DOHH2 (cell line): ENCODE measurements at regions not wholly inside any gene's neighbourhood (a gene's known extent, or its start where the extent isn't known, plus 50 kb on each side); places are given as distances from the start of the nearest gene placed in this dataset.

Source experiments
- H3F3A ChIP-seq: fragments of 200-600 bp; sonication (generic), shearing (Covaris generic); 2 replicates; pipeline ENCODE4 v1.6.0; 2016; ENCODE audit warnings: antibody characterized with exemption, mild to moderate bottlenecking; ENCODE audit not compliant: control insufficient read depth, insufficient read depth
- H3K27ac ChIP-seq: fragments of 200-600 bp; sonication (generic); 2 replicates; pipeline ENCODE4 v1.5.1; 2014; ENCODE audit warnings: low read depth, mild to moderate bottlenecking, low read length, moderate library complexity
- H3K27me3 ChIP-seq: fragments of 200-600 bp; sonication (generic); 2 replicates; pipeline ENCODE4 v1.6.1; 2014; ENCODE audit warnings: mild to moderate bottlenecking, low read length, mixed read lengths; ENCODE audit not compliant: control insufficient read depth
- H3K36me3 ChIP-seq: fragments of 200-600 bp; sonication (generic); 2 replicates; pipeline ENCODE4 v1.6.1; 2014; ENCODE audit warnings: mild to moderate bottlenecking, low read length, moderate library complexity, mixed read lengths; ENCODE audit not compliant: control insufficient read depth
- H3K4me1 ChIP-seq: fragments of 200-600 bp; sonication (generic); 2 replicates; pipeline ENCODE4 v1.6.1; 2014; ENCODE audit warnings: mild to moderate bottlenecking, low read length, mixed read lengths; ENCODE audit not compliant: control insufficient read depth
- H3K4me2 ChIP-seq: fragments of 200-600 bp; sonication (generic); 2 replicates; pipeline ENCODE4 v1.6.0; 2014; ENCODE audit warnings: mild to moderate bottlenecking, low read length, moderate library complexity
- H3K4me3 ChIP-seq: fragments of 200-600 bp; sonication (generic); 2 replicates; pipeline ENCODE4 v1.5.1; 2014; ENCODE audit warnings: mild to moderate bottlenecking, low read length, mixed read lengths
- H3K79me2 ChIP-seq: fragments of 200-600 bp; sonication (generic); 2 replicates; pipeline ENCODE4 v1.6.1; 2014; ENCODE audit warnings: mild to moderate bottlenecking, low read length, mixed read lengths; ENCODE audit not compliant: control insufficient read depth
- H3K9me2 ChIP-seq: fragments of 200-600 bp; sonication (generic); replicated peaks from 2 replicates; pipeline ENCODE4 v1.6.1; 2014; ENCODE audit warnings: mild to moderate bottlenecking, low read length, mixed read lengths; ENCODE audit not compliant: control insufficient read depth
- H3K9me3 ChIP-seq: fragments of 200-600 bp; sonication (generic); 2 replicates; pipeline ENCODE4 v1.6.1; 2014; ENCODE audit warnings: antibody characterized with exemption, low read length, mixed read lengths; ENCODE audit not compliant: control insufficient read depth, insufficient read depth
- H4K20me1 ChIP-seq: fragments of 200-600 bp; sonication (generic); 2 replicates; pipeline ENCODE4 v1.6.0; 2014; ENCODE audit warnings: low read depth, mild to moderate bottlenecking, antibody characterized with exemption, low read length, moderate library complexity; ENCODE audit not compliant: control insufficient read depth, insufficient read depth
- EZH2phosphoT487 ChIP-seq: fragments of 200-600 bp; sonication (generic); IDR thresholded peaks from 2 replicates; pipeline ENCODE4 v1.6.1; 2017; ENCODE audit warnings: borderline replicate concordance, mild to moderate bottlenecking, antibody characterized with exemption, low read length, moderate library complexity, mixed read lengths
- TF ChIP-seq, protein P1 (sequence below): fragments of 200-600 bp; sonication (generic); IDR thresholded peaks from one replicate; pipeline ENCODE4 v1.5.1; 2014; ENCODE audit warnings: antibody characterized with exemption, mild to moderate bottlenecking, low read depth, low read length; ENCODE audit not compliant: poor library complexity, severe bottlenecking

DNA sequence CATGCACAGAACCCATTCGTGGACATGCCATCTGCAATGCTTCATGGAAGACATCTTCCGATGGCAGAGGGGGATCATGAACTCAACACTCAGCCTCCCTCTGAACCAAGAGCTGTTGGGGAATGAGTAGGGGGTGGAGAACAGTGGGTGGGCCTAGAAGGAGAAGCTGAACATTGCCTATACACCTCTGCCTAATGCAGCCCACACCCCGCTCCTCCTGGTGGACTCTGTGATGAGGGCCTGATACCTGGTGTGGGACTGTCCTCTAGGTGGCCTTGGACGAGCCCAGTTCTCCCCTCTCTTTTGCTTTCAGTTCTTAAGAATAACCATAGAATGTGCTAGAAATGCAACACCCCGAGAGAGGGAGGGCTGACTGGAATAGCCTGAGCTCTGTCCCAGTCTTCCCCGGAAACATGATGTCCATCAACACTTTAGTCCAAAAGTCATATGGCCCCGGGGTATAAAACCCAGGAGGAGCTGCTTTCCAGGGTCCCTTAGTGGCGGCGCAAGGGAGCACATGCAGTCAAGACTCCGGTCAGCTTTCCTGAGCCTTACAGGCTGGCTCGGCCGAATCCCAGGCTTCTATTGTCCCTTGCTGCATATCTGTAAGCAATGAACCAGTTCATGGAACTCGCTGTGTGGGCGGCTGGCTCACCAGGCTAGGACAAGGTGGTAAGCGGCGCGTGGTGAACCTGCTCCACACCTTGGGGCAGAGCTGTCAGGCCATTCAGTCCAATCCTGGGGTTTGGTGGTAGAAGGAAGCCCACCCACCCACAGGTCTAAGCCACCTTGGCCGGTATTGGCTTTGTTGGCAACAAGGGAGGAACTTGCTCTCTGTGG lies 216.9 kb downstream of the CTTN start:
- no peak overlapping the region for H3K27ac ChIP-seq
- no peak overlapping the region for H3K4me2 ChIP-seq
- no peak for TF ChIP-seq EZH2phosphoT487
- TF ChIP-seq, protein P1, sequence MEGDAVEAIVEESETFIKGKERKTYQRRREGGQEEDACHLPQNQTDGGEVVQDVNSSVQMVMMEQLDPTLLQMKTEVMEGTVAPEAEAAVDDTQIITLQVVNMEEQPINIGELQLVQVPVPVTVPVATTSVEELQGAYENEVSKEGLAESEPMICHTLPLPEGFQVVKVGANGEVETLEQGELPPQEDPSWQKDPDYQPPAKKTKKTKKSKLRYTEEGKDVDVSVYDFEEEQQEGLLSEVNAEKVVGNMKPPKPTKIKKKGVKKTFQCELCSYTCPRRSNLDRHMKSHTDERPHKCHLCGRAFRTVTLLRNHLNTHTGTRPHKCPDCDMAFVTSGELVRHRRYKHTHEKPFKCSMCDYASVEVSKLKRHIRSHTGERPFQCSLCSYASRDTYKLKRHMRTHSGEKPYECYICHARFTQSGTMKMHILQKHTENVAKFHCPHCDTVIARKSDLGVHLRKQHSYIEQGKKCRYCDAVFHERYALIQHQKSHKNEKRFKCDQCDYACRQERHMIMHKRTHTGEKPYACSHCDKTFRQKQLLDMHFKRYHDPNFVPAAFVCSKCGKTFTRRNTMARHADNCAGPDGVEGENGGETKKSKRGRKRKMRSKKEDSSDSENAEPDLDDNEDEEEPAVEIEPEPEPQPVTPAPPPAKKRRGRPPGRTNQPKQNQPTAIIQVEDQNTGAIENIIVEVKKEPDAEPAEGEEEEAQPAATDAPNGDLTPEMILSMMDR = no peak
- H3K9me3 ChIP-seq = no peaks in the 10 kb centered on the region
- H3K9me2 ChIP-seq = no peaks in the 10 kb centered on the region
- H3K4me3 ChIP-seq = no peak overlapping the region
- H3K4me1 ChIP-seq = no peaks in the 10 kb centered on the region
- H3K27me3 ChIP-seq = 0 out of 2 replicates have a peak, but pooled peaks cover 3% of the 10 kb centered on the region
- H3K36me3 ChIP-seq = no peaks in the 10 kb centered on the region
- H4K20me1 ChIP-seq = no peaks in the 10 kb centered on the region
- H3F3A ChIP-seq = no peaks in the 10 kb centered on the region
- no peaks in the 10 kb centered on the region for H3K79me2 ChIP-seq

DNA sequence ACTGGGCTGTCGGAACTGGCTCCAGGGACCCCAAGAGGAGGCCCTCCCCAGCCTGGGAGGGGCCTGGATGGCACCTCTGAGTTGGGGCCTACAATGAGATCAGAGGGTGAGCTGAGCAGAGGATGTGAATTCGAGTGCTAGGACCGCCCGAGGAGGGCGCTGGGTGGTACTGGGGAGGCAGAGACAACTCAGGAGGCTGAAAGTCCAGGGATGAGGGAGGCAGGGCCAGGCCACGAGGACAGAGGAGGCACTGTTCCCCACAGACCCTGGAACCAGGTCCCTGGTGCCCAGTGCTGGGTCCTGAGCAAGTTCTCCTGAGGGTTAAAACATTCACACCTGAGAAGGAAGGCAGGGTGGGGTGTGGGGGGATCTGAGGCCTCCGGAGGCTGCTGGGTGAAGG lies 218.0 kb downstream of the CTTN start:
- H3K36me3 ChIP-seq = no peaks in the 10 kb centered on the region
- H3K4me2 ChIP-seq = no peak overlapping the region
- no peak overlapping the region for H3K4me3 ChIP-seq
- no peaks in the 10 kb centered on the region for H4K20me1 ChIP-seq
- H3K9me2 ChIP-seq = no peaks in the 10 kb centered on the region
- H3F3A ChIP-seq = no peaks in the 10 kb centered on the region
- no peaks in the 10 kb centered on the region for H3K4me1 ChIP-seq
- no peak for TF ChIP-seq EZH2phosphoT487
- TF ChIP-seq, protein P1 = no peak
- no peaks in the 10 kb centered on the region for H3K27me3 ChIP-seq
- H3K9me3 ChIP-seq = no peaks in the 10 kb centered on the region
- no peak overlapping the region for H3K27ac ChIP-seq
- H3K79me2 ChIP-seq = no peaks in the 10 kb centered on the region

DNA sequence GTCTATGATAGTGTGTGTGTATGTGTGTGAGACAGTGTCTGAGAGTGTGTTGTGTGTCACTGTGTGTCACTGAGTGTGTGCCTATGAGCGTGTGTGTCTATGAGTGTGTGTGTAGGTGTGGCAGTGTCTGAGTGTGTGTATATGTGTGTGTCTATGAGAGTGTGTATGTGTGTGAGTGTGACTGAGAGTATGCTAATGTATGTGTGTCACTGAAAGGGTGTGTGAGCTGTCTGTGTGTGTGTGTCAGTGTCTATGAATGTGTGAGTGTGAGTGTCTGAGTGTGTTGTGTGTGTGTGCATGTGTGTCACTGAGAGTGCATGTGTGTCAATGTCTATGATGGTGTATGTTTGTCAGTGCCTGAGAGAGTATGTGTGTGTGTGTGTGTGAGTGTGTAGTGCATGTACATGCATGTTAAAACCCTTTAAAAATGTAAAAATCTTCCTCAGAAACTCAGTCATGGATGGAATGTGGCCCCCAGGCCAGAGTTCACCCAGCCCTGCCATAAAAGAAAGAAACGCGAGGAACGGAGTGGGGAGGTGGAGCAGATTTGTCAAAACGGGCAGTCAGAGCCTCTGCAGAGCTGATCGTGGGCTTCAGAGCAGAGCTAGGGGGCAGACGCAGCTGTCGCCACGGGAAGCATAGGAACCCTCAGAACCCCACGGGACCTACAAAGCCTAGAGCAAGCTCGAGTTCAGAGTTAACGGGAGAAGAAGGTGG lies 218.8 kb downstream of the CTTN start:
- Histone ChIP-seq H3K36me3 (no peaks in the 10 kb centered on the region), H3K4me3 (no peak overlapping the region), H3K9me2 (no peaks in the 10 kb centered on the region), H3K4me1 (no peaks in the 10 kb centered on the region), H3K27ac (no peak overlapping the region), H3K79me2 (no peaks in the 10 kb centered on the region), H3K27me3 (no peaks in the 10 kb centered on the region), H4K20me1 (no peaks in the 10 kb centered on the region), H3K4me2 (no peak overlapping the region), H3K9me3 (no peaks in the 10 kb centered on the region), H3F3A (no peaks in the 10 kb centered on the region)
- no peak for TF ChIP-seq EZH2phosphoT487
- TF ChIP-seq, protein P1 = no peak
